Heart left ventricle (tissue), 16 donors: ENCODE measurements at regions not wholly inside any gene's neighbourhood (a gene's known extent, or its start where the extent isn't known, plus 50 kb on each side); places are given as distances from the start of the nearest gene placed in this dataset.
"Not testable (repeated sequence)": the region's sequence is repeated elsewhere in the genome, so short reads cannot be mapped to it uniquely, and the experiment has no call there.

Source experiments
- ATAC-seq, 4 donors: fragments of 200-7000 bp; cut with Tn5 transposase; one replicate each; pipeline ENCODE4 v1.9.1; 2020 to 2022; ENCODE audit warnings: moderate library complexity in 4 of 4, mild to moderate bottlenecking in 3 of 4, moderate number of reproducible peaks in 1 of 4
- DNase-seq, 5 donors: peaks; one replicate each; pipeline ENCODE4 v3.0.0-alpha.2; 2020
- H3K27ac ChIP-seq, 12 donors: fragments of 200-600 bp; sonication (generic) in 4 of 12; one replicate each; pipeline versions ENCODE4 v1.5.0 to v1.8.0; 2016 to 2022; ENCODE audit warnings: mild to moderate bottlenecking in 2 of 12
- H3K27me3 ChIP-seq, 9 donors: fragments of 200-600 bp; sonication (generic) in 2 of 9; one replicate each; pipeline versions ENCODE4 v1.5.1 to v1.8.0; 2016 to 2022; ENCODE audit warnings: mild to moderate bottlenecking in 3 of 9
- H3K36me3 ChIP-seq, 9 donors: fragments of 200-600 bp; sonication (generic) in 2 of 9; one replicate each; pipeline versions ENCODE4 v1.5.0 to v1.8.0; 2018 to 2022; ENCODE audit warnings: mild to moderate bottlenecking in 2 of 9
- H3K4me1 ChIP-seq, 12 donors: fragments of 200-600 bp; sonication (generic) in 4 of 12; one replicate each; pipeline versions ENCODE4 v1.5.0 to v1.8.0; 2016 to 2022; ENCODE audit warnings: mild to moderate bottlenecking in 3 of 12
- H3K4me3 ChIP-seq, 12 donors: fragments of 200-600 bp; sonication (generic) in 4 of 12; one replicate each; pipeline versions ENCODE4 v1.5.0 to v1.8.0; 2017 to 2022; ENCODE audit warnings: mild to moderate bottlenecking in 9 of 12, moderate library complexity in 4 of 12
- H3K9me3 ChIP-seq, 12 donors: fragments of 200-600 bp; sonication (generic) in 4 of 12; one replicate each; pipeline versions ENCODE4 v1.5.0 to v1.8.0; 2016 to 2022; ENCODE audit warnings: mild to moderate bottlenecking in 1 of 12
- POLR2A ChIP-seq, 2 donors: fragments of 450-650 bp; IDR thresholded peaks; one replicate each; pipeline ENCODE4 v1.6.1; 2017; ENCODE audit warnings: antibody characterized with exemption in 2 of 2, mild to moderate bottlenecking in 2 of 2, moderate library complexity in 2 of 2
- WGBS, 4 donors: extraction: QIAGEN DNeasy Blood & Tissue Kit in 2 of 4; methylation state at CpG; one replicate each; pipeline versions ENCODE4 v1.1.5 to v1.1.7; 2013 to 2018; 5-methylcytosine and 5-hydroxymethylcytosine counted together
- intact Hi-C, 10 donors: fragments of 100-400 bp; cut with DNase I; formaldehyde crosslinking; loops; one replicate each; pipeline versions ENCODE4 v1.11.1 to v1.14.2; 2022
- TF ChIP-seq, protein P1 (sequence below), 12 donors: fragments of 200-600 bp; sonication (generic) in 4 of 12; IDR thresholded peaks; one replicate each; pipeline versions ENCODE4 v1.5.0 to v1.8.0; 2018 to 2022; ENCODE audit warnings: antibody characterized with exemption in 12 of 12, mild to moderate bottlenecking in 5 of 12
- donor health status: ischemic (EF 13 %, LVEDD 7.1; RV severe dilation, severe dysfunction).
- donor health status: healthy with polysubstance abuse.
- donor health status: DM: no; HTN: yes; CAD: no.
- donor health status: DM: no; HTN: no; CAD: no.
- donor health status: ischemic (EF 25% LVEDD 6.9; RV normal size, moderate dysfunction).
- donor health status: ischemic (EF 25% LVEDD 5.7; RV mildly dilated, moderate dysfunction).
- donor health status: healthy.
- donor health status: DM: yes; HTN: yes; CAD: no.
- donor health status: ischemic (EF 35%, LVEDD 5.7; RV mildly dilated, moderate dysfunction).
- donor health status: nonischemic (EF 11% LVEDD 7.7; RV severe dilation, severe dysfunction).
- donor health status: DM: yes; HTN: yes; CAD: no.
- donor health status: PGD.
- donor health status: ischemic (EF 29% LVEDD 5.4; RV normal size, mild dysfunction).
- donor health status: nonischemic (EF 23%, LVEDD 6.1; RV moderate dilation, normal function).

DNA sequence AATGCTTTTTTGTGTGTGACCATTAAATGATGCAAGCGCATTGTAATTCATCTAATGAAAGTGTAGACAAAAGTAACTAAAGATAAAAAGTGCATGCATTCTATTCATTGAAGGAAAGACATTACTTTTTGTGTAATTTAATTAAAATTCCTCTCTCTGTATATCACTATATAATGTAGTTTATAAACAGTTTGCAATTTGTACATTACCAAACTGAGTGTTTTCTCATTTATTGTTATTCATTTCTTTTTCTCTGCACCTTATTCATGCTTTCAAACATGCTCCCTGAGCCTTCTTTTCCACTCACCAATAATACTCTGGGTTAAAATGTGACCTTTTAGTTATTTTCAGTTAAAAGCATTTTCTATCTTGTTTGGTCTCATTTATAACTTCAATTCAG, 713.7 kb upstream of the AADAT start:
- DNase-seq (no peak), ATAC-seq (no peak)
- H3K9me3 ChIP-seq: peaks cover 0 to 5% (median 0%) of the 10 kb centered on the region in 12 donors
- intact Hi-C loops: no loop called here
- 94 to 98% (median 96%) methylated on average over 1 of the region's 1 CpG for WGBS, 4 donors
- no peak for TF ChIP-seq POLR2A (IDR thresholded peaks at IDR 0.05)
- TF ChIP-seq, protein P1, sequence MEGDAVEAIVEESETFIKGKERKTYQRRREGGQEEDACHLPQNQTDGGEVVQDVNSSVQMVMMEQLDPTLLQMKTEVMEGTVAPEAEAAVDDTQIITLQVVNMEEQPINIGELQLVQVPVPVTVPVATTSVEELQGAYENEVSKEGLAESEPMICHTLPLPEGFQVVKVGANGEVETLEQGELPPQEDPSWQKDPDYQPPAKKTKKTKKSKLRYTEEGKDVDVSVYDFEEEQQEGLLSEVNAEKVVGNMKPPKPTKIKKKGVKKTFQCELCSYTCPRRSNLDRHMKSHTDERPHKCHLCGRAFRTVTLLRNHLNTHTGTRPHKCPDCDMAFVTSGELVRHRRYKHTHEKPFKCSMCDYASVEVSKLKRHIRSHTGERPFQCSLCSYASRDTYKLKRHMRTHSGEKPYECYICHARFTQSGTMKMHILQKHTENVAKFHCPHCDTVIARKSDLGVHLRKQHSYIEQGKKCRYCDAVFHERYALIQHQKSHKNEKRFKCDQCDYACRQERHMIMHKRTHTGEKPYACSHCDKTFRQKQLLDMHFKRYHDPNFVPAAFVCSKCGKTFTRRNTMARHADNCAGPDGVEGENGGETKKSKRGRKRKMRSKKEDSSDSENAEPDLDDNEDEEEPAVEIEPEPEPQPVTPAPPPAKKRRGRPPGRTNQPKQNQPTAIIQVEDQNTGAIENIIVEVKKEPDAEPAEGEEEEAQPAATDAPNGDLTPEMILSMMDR (IDR thresholded peaks at IDR 0.05): no peak
- no peaks in the 10 kb centered on the region for H3K27me3 ChIP-seq
- no peaks in the 10 kb centered on the region for H3K36me3 ChIP-seq
- H3K4me1 ChIP-seq: no peaks in the 10 kb centered on the region
- H3K4me3 ChIP-seq: no peak overlapping the region
- H3K27ac ChIP-seq: no peak overlapping the region

DNA sequence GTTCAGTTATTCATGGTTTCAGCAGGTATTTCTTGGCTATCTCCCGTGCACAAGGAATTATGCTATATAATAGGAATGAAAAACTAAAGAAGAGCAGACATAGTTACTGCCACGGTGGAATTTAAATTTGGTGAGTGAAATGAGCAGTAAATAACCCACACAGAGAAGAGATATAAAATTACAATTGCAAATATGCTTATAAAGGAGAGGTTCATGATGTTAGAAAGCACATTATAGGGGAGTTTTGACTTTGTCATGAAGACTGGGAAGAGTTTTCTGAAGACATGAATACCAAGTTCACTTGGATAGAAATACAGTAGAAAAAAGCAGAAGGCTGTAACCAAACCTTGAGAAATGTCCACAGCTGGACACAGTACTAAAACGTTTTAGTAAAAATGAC, 712.0 kb upstream of the AADAT start:
- Histone ChIP-seq H3K36me3 (no peaks in the 10 kb centered on the region), H3K4me3 (no peak overlapping the region), H3K27ac (no peak overlapping the region), H3K9me3 (peaks cover 0 to 3% (median 0%) of the 10 kb centered on the region in 12 donors), H3K27me3 (no peaks in the 10 kb centered on the region), H3K4me1 (no peaks in the 10 kb centered on the region)
- intact Hi-C loops: no loop called here
- no peak for TF ChIP-seq POLR2A (IDR thresholded peaks at IDR 0.05)
- TF ChIP-seq, protein P1 (IDR thresholded peaks at IDR 0.05): no peak
- no peak for DNase-seq
- no peak for ATAC-seq
- 52 to 66% (median 56%) methylated on average over 3 of the region's 3 CpGs for WGBS, 4 donors

DNA sequence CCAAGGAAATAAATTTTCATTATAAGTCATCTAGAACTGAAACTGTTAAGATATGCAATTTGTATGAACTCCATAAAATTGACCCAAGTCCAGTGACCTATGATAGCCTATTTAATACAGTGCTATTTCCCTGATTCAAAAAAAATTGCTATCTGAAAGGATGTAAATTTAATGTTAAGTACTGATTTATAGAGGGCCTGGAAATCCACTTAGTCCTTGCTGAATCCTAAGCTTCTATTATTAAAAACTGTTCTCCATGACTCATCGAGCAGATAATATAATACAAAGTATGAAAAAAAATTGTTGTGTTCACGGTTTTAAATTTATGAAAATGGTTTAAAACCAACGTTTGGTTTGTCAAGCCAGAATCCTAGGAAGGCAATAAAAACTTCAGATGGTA, 704.8 kb upstream of the AADAT start:
- ATAC-seq (no peak), DNase-seq (no peak)
- no peaks in the 10 kb centered on the region for H3K4me1 ChIP-seq
- no peaks in the 10 kb centered on the region for H3K36me3 ChIP-seq
- no peak for TF ChIP-seq POLR2A (IDR thresholded peaks at IDR 0.05)
- TF ChIP-seq, protein P1 (IDR thresholded peaks at IDR 0.05): no peak
- H3K27me3 ChIP-seq: no peaks in the 10 kb centered on the region
- intact Hi-C loops: no loop called here
- H3K27ac ChIP-seq: no peak overlapping the region
- 52 to 62% (median 57%) methylated on average over 3 of the region's 3 CpGs for WGBS, 4 donors
- no peak overlapping the region for H3K4me3 ChIP-seq
- H3K9me3 ChIP-seq: peaks cover 0 to 6% (median 0%) of the 10 kb centered on the region in 12 donors

DNA sequence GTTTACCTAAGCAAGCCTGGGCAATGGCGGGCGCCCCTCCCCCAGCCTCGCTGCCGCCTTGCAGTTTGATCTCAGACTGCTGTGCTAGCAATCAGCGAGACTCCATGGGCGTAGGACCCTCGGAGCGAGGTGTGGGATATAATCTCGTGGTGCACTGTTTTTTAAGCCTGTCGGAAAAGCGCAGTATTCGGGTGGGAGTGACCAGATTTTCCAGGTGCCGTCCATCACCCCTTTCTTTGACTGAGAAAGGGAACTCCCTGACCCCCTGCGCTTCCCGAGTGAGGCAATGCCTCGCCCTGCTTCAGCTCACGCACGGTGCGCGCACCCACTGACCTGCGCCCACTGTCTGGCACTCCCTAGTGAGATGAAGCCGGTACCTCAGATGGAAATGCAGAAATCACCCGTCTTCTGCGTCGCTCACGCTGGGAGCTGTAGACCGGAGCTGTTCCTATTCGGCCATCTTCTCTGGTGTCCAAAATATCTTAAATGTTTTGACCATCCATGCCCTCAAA, 698.8 kb upstream of the AADAT start:
- H3K36me3 ChIP-seq, H3K4me3 ChIP-seq, H3K27ac ChIP-seq, ATAC-seq, H3K27me3 ChIP-seq, intact Hi-C loops, DNase-seq, H3K9me3 ChIP-seq, H3K4me1 ChIP-seq: not testable (repeated sequence)
- WGBS, 4 donors: 86 to 89% (median 88%) methylated on average over 24 to 26 of the region's 28 CpGs

DNA sequence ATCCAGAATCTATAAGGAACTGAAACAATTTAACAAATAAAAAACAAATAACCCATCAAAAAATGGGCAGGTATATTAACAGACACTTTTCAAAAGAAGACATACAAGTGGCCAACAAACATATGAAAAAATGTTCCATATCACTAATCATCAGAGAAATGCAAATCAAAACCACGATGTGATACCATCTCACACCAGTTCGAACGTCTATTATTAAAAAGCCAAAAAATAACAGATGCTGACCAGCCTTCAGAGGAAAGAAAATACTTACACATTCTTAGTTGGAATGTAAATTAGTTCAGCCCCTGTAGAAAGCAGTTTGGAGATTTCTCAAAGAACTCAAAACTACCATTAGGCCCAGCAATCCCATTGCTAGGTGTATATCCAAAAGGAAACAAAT, 687.9 kb upstream of the AADAT start:
- TF ChIP-seq, protein P1 (IDR thresholded peaks at IDR 0.05): no peak

More for the DNA sequence above, 687.9 kb upstream of the AADAT start:
- Histone ChIP-seq H3K4me3 (no peak overlapping the region), H3K27me3 (no peaks in the 10 kb centered on the region), H3K4me1 (no peaks in the 10 kb centered on the region), H3K36me3 (no peaks in the 10 kb centered on the region), H3K9me3 (peaks cover 0 to 13% (median 0%) of the 10 kb centered on the region in 12 donors), H3K27ac (no peak overlapping the region)
- ATAC-seq (no peak), DNase-seq (no peak)
- 78 to 86% (median 80%) methylated on average over 3 of the region's 3 CpGs for WGBS, 4 donors
- intact Hi-C loops: no loop called here
